ENCODE measurements at regions not wholly inside any gene's neighbourhood (a gene's known extent, or its start where the extent isn't known, plus 50 kb on each side); places are given as distances from the start of the nearest gene placed in this dataset.

- DNase-seq: no peak
Measured at GRCh38 chr10:52653263-52653909, 119.2 kb downstream of the MBL2 start.

DNA sequence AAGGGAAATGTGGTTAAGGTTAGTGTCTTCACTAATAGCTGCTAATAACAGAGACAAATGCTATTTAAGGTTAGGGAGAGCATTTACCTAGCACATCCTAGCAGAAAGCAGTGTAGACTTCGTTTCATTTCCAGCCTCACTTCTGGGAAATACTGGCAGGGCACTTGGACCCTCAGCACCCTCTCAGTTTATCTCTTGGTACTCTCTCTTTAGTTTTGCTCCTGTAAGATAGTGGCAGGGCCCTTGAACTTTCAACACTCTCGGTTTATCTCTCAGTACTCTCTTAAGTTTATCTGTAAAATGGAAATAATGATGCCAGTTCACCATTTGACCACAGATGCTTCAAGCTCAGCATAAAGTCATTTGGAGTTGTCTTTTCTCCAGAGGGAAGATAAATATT is 118.4 kb downstream of the MBL2 start:
- DNase-seq: no peak

GRCh38 chr10:52658112-52658511 is 114.5 kb downstream of the MBL2 start:
- no peak for DNase-seq

- DNase-seq: no peak
Measured at GRCh38 chr10:52659085-52659484, 113.5 kb downstream of the MBL2 start.

GRCh38 chr10:52662256-52662655 is 110.3 kb downstream of the MBL2 start:
- DNase-seq: no peak

DNA sequence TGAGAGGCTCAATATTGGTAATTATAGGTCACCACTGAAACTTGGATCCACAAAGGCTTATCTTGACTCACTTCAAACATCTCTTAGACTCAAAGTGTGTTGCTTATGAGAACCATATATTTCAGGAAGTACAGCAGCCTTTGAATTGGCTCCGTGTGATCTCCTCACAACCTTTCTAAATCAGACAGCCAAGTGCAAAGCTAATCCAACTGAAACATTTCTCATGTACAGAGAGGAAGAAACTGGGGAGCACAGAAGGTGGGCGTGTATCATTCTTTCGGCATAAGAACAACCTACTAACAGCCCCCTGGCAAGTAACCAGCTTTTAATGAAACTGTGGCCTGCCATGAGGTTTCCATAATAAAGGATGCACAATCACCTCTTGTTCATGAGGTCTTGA is 109.4 kb downstream of the MBL2 start:
- DNase-seq: no peak

DNA sequence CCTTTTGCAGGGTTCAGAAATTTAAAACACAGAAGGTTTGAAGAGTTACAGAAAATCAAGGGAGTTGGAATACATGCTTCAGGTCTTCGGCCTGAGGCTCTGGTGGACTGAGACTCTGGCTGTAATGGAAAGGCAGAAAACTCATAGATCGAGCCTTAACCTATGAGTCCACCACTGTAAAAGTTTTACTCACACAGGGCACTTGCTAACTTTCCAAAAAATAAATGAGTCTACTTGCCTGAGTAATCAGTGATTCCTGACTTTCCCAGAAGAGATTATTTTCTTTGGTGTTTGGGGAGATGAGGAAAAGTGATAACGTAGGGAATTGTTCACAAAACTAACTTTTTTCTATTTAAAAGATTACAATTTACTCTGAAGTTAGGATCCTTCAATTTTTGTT is 108.0 kb downstream of the MBL2 start:
- DNase-seq: no peak

- no peak for DNase-seq
Measured at GRCh38 chr10:52665821-52666220, 106.8 kb downstream of the MBL2 start.

GRCh38 chr10:52666931-52667330 is 105.7 kb downstream of the MBL2 start:
- no peak for DNase-seq

GRCh38 chr10:52668024-52668423 is 104.6 kb downstream of the MBL2 start:
- DNase-seq: no peak

DNA sequence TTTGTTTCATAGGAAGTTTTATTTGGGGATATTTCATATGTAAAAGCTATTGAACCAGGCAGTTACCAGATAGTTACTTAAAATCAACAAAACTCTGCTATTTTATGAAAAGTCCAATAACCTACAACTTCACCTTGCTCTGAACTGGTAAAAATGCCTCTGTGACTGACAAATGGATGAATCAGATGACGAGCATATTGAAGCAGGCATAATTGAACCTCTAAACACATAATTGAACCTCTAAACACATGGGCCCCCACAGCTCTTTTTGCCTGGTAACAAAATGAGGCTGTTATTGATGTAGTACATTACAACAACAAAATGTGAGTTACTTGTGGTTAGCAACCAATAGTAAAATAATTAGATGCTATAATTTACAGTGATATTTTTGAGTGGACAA is 99.7 kb downstream of the MBL2 start:
- DNase-seq: no peak

DNA sequence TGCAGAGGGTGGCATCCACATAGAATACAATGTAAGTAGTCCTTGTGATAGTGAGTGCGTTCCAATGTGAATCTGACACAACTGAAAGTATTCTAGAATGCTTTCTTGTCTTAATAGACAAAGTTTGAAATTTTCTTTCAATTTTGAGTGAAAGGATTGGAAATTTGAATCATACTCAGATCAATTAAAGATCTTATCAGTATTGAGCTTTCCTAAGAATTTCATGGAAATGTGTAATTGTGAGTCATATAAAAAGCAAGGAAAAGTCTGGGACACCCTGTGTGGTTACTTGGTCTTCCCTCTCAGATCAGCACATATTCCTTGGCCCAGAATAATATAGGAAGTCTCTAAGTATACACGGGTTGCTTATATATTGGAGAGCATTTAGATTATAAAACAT is 99.1 kb downstream of the MBL2 start:
- DNase-seq: no peak

DNA sequence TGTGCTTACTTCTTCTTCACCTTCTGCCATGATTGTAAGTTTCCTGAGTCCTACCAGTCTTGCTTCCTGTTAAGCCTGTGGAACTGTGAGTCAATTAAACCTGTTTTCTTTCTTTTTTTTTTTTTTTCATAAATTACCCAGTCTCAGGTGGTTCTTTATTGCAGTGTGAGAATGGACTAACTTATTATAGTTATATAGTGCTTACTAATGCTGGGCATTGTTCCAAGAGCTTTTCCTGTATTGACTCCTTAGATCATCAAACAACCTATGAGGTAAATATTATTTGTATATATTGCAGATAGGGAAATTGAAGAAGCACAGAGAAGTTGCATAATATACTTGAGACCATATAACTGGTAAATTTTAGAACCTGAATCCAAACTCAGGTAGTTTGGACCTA is 98.1 kb downstream of the MBL2 start:
- DNase-seq: no peak

DNA sequence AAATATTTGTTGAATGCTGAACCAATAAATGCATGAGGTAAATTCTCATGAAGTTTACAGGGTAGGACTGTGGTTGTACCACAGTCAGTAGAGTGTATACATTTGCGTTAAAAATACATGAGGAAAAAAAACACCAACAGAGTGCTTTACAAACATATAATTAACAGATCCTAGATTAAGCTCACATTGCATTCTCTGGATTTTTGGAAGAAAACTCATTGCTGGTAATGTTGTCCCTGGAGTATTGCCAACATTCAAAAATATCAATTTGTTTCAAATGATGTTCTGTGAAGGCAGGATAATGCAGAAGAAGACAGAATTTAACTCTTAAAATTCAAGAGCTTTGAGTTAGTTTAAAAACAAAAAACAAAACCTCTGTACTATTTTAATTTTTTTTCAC is 95.5 kb downstream of the MBL2 start:
- no peak for DNase-seq

DNA sequence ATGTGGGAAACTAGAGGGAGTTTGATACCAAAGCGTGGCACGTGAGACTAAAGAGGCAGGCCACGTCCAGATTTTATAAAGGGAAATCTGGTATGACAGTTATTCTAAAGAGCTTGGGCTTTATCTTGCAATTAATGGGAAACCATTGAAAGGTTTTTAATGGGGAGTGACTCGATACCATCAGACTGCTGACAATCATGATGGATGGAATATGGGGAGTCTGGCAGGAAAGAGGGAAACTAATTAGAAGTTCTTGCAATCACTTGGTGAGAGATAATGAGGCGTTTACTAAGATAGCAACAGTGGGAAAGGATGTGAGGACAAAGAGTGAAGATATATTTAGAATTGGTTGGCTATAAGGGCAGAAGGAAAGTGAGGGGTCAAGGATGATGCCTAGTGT is 94.0 kb downstream of the MBL2 start:
- no peak for DNase-seq

- no peak for DNase-seq
Measured at GRCh38 chr10:52679117-52679516, 93.5 kb downstream of the MBL2 start.

DNA sequence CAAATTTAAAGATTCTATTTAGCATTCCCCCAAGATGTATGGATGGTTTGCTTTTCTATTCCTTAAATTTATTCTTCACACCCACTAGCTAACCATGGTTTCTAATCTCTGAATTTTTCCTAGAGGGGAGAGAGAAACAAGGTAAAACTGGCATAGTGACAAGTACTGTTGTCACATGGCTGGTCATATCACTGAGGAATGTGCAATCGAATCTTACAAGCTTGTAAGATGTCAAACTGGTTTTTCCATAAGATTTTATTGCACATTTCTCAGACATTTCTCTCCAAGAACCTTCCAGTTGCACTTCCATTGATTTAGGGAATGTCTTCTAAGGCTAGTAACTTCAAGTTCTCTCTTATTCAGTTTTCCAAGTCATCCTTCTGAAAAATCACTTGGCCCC is 89.8 kb downstream of the MBL2 start:
- no peak for DNase-seq

- DNase-seq: no peak
Measured at GRCh38 chr10:52683776-52684175, 88.8 kb downstream of the MBL2 start.

DNA sequence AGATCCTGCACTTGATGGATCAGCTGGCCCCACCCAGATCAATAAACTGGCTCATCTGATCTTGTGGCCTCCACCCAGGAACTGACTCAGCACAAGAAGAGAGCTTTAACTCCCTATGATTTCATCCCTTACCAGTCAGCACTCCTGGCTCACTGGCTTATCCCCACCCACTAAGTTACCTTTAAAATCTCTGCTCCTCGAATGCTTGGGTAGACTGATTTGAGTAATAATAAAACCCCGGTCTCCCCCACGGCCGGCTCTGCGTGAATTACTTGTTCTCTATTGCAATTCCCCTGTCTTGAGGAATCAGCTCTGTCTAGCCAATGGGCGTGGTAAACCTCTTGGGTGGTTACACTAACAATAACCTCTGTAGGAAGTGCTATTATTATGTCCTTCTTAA is 83.7 kb downstream of the MBL2 start:
- DNase-seq: no peak

DNA sequence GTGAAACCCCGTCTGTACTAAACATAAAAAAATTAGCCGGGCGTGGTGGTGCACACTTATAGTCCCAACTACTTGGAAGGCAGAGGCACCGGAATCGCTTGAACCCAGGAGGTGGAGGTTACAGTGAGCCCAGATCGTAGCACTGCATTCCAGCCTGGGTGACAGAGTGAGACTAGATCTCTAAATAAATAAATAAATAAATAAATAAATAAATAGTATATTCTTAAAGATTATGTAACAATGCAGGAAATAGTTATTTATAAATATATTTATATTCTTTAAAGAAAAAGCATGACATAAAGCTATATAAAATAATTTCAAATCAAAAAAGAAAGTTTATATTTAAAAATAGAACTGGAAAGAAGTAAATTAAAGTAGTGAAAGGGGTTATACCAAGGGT is 76.4 kb downstream of the MBL2 start:
- DNase-seq: no peak

DNA sequence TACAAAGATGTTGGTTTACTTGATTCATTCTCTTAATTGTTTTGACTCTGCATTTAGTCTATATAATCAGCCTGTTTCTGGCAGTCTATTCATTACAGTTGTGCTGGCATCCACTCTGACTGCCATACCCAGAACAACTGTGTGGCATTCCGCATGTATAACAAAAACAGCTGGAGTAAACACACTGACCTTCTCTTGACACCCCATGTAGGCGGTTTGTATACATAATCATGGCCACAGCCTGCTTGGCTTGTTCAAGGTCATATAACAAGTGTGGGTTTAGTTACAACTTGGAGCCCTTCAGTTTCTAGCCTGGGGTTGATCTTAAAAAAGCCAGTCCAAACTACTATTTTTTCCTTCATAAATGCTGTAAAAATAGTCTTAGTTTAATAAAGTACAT is 70.9 kb downstream of the MBL2 start:
- no peak for DNase-seq

- no peak for DNase-seq
Measured at GRCh38 chr10:52703451-52703850, 69.1 kb downstream of the MBL2 start.

DNA sequence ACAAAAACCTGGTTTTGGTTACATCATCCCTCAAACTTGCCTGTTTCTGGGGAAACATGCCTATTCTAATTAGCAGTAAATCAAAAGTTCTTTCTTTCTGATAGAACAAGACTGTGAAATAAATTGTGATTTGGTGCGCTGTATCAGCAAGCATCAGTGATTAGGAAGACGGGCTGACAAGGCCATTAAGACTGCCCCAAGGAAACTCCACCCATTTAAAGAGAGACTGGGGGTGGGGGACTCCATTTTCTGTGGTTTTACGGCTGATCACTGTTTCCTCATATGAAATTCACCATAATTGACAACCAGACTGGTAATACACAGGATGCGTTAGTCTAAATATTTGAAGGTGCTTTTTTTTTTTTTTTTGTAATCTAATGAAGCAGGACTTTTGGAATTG is 68.7 kb downstream of the MBL2 start:
- no peak for DNase-seq

- DNase-seq: no peak
Measured at GRCh38 chr10:52706332-52707070, 66.1 kb downstream of the MBL2 start.
